Transverse colon (tissue), 4 donors: ENCODE measurements at regions not wholly inside any gene's neighbourhood (a gene's known extent, or its start where the extent isn't known, plus 50 kb on each side); places are given as distances from the start of the nearest gene placed in this dataset.

ENCODE experiments used
- POLR2A ChIP-seq: fragments of 450-650 bp; IDR thresholded peaks from one replicate; pipeline ENCODE4 v1.6.1; 2016; ENCODE audit warnings: antibody characterized with exemption, mild to moderate bottlenecking, moderate library complexity
- POLR2AphosphoS5 ChIP-seq, 3 donors: sonication (generic); formaldehyde crosslinking; IDR thresholded peaks; one replicate each; pipeline ENCODE4 v1.6.1; 2016; ENCODE audit warnings: antibody characterized with exemption in 3 of 3
- TF ChIP-seq, protein P1 (sequence below), 5 experiments: fragments of 200-600 bp in 3 of 5; fragments of 450-650 bp in 2 of 5; sonication (generic) in 3 of 5; IDR thresholded peaks; 1 replicate in 2 of 5; 2 replicates in 3 of 5; pipeline ENCODE4 v1.5.1; 2016 to 2017; ENCODE audit warnings: antibody characterized with exemption in 5 of 5, inconsistent platforms in 3 of 5, mild to moderate bottlenecking in 2 of 5, moderate library complexity in 1 of 5

DNA sequence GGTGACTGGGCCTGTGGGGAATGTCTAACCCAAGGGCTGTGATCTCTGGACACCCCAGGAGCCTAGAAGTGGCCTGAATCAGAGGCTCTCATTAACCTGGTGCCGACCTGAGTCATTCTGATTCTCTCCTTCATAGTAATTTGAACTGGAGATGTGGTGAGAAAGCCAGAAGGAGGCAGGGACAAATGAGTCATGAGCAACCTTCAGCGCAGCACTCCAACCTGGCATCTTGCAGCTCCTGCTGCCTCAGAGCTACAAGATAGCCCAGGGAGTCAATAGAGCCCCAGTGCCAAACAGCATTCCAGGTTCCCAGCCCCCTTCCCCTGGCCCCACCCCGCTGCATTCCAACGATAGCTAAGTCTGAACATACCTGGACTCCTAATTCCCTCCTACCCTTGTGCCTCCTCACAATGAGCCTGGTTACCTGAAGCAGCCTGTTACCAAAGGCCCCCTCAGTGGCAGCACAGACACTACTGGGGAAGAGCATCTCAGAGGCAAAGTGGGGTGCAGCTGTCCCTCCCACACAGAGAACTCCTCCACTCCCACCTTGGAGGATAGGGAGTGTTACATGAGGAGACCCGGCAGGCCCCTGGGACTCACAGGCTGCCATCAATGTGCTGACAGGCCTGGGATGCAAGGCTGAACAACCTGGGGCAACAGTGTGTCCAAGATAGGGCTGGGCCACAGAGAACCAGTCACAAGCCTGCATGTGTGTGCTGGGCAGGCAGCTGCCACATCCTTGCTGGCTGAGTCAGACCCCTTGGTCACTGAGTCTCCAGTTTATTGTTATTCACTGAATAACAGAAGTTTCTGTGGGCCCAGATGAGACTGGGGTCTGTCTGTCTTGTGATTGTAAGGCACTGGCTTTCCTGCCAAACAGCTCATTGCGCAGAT lies 76.8 kb upstream of the LEP start:
- TF ChIP-seq POLR2AphosphoS5 (IDR thresholded peaks at IDR 0.05), result no peak
- TF ChIP-seq, protein P1, sequence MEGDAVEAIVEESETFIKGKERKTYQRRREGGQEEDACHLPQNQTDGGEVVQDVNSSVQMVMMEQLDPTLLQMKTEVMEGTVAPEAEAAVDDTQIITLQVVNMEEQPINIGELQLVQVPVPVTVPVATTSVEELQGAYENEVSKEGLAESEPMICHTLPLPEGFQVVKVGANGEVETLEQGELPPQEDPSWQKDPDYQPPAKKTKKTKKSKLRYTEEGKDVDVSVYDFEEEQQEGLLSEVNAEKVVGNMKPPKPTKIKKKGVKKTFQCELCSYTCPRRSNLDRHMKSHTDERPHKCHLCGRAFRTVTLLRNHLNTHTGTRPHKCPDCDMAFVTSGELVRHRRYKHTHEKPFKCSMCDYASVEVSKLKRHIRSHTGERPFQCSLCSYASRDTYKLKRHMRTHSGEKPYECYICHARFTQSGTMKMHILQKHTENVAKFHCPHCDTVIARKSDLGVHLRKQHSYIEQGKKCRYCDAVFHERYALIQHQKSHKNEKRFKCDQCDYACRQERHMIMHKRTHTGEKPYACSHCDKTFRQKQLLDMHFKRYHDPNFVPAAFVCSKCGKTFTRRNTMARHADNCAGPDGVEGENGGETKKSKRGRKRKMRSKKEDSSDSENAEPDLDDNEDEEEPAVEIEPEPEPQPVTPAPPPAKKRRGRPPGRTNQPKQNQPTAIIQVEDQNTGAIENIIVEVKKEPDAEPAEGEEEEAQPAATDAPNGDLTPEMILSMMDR (IDR thresholded peaks at IDR 0.05), result no peak
- TF ChIP-seq POLR2A, result no peak
